ENCODE measurements at regions not wholly inside any gene's neighbourhood (a gene's known extent, or its start where the extent isn't known, plus 50 kb on each side); places are given as distances from the start of the nearest gene placed in this dataset.

DNA sequence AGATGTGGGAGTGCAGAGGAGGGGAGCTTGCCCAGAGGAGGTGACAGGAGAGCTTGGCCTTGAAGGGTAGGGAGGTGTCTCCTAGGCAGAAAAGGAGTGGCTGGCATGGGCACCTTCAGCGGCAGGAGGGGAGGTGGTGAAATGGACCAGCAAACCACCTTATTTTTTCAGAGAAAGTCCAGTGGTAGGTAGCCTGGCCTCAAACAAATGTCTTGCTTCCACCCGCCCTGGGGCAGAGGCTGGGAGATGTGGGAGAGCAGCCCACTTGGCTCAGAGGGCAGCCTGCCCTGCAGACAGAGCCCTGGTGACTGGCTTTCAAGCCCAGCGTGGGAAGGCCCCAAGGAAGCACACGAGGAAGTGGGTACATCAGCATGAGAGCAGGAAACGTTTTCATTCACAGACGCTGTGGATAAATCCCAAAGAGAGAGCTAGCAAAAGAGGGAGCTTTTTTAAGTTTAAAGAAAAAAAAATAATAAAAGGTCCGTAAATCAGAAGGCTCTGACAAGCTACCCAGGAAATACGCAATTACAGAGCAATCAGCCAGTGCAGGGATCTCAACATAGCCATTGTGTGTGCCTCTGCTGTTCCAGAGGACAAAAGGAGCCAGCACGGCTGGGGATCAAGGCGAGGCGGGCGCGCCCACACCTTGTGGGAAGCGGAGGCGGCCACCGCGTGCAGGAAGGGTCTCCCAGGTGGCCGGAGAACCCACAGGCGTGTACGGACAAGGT lies 238.7 kb upstream of the PLET1 start:
- no peak for DNase-seq (ENCODE audit: extremely low read depth in 1 of 11, low read depth in 9 of 11, low spot score in 4 of 11)

DNA sequence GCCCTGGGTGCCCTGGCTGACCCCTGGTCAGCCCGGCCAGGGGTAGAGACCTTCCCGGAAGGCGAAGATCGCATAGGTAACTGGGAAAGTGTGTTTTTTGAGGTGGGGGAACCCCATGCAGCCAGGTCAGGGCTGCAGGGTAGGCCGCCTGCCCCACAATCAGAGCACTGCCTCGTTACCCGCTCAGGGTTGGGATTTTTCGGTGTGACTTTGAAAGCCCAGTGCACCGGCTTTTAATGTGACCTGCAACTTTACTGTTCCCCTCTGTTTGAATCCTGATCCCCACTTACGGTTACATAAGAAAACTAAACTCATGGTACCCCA lies 239.2 kb upstream of the PLET1 start:
- DNase-seq (ENCODE audit: extremely low read depth in 1 of 11, low read depth in 9 of 11, low spot score in 4 of 11): no peak

GRCh38 chr11:112503410-112503809 lies 242.8 kb upstream of the PLET1 start:
- DNase-seq (ENCODE audit: extremely low read depth in 1 of 11, low read depth in 9 of 11, low spot score in 4 of 11): no peak

DNA sequence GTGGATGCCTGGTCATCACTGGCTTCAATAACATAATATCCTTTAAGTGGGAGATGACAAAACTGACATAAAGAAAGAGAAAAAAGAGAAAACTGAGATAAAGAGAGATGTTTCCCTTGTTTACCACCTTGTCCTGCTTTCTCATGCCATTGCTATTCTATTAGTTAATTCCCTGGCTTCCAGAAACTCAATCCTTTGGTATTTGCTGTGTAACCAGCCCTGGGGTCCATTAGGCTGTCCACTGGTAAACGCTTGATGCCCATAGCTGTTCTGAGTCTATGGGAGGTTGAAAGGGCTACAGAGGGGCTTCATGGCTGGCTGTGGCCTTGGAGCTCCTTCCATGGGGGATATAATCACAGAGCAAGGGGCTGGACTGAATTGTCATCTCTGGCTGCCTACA lies 243.4 kb upstream of the PLET1 start:
- DNase-seq (ENCODE audit: extremely low read depth in 1 of 11, low read depth in 9 of 11, low spot score in 4 of 11): no peak

GRCh38 chr11:112506852-112507251 lies 246.2 kb upstream of the PLET1 start:
- DNase-seq (ENCODE audit: extremely low read depth in 1 of 11, low read depth in 9 of 11, low spot score in 4 of 11): no peak

- no peak for DNase-seq (ENCODE audit: extremely low read depth in 1 of 11, low read depth in 9 of 11, low spot score in 4 of 11)
These were observed 246.6 kb upstream of the PLET1 start for GRCh38 chr11:112507281-112507680.

- no peak for DNase-seq (ENCODE audit: extremely low read depth in 1 of 11, low read depth in 9 of 11, low spot score in 4 of 11)
These were observed 248.1 kb upstream of the PLET1 start for GRCh38 chr11:112508750-112509149.

GRCh38 chr11:112509300-112509699 lies 248.6 kb upstream of the PLET1 start:
- DNase-seq (ENCODE audit: extremely low read depth in 1 of 11, low read depth in 9 of 11, low spot score in 4 of 11): no peak

GRCh38 chr11:112511271-112511670 lies 250.6 kb upstream of the PLET1 start:
- no peak for DNase-seq (ENCODE audit: extremely low read depth in 1 of 11, low read depth in 9 of 11, low spot score in 4 of 11)

DNA sequence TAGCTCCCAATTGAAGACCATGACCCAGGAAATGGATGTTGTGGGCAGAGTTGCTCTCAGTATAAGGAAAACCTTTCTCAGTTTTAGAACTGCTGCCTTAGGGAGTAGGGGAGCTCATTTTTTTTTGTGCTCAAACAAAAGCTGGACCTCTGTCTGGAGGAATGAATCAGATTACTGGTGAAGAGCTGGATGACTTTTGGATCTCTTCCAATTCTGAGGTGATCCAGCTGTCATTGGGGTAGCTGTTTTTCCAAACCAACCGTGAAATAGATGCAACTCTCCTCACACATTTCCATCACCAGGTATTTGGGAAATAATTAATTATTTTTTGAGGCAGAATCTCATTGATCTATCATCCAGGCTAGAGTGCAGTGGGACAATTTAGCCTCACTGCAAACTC lies 251.3 kb upstream of the PLET1 start:
- DNase-seq (ENCODE audit: extremely low read depth in 1 of 11, low read depth in 9 of 11, low spot score in 4 of 11): no peak

DNA sequence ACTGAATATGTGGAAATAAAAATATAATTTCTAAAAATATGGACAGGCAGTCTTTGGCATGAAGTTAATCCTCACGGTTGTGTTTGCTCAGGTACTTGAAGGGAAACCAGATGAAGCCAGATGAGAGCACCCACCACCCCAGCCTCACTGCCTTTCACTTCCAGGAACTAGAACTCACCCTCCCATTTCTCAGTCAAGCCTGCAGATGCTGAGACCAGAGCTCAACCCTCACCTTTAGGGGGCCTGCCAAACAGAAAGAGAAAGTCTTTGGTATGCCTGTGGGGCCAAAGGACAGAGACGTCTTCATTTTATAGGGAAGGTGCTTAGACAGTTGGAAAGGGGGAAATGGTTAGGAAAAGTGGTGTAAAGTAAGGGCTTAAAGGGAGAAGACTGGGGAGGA lies 252.8 kb upstream of the PLET1 start:
- no peak for DNase-seq (ENCODE audit: extremely low read depth in 1 of 11, low read depth in 9 of 11, low spot score in 4 of 11)

- no peak for DNase-seq (ENCODE audit: extremely low read depth in 1 of 11, low read depth in 9 of 11, low spot score in 4 of 11)
These were observed 253.5 kb upstream of the PLET1 start for GRCh38 chr11:112514011-112514740.

DNA sequence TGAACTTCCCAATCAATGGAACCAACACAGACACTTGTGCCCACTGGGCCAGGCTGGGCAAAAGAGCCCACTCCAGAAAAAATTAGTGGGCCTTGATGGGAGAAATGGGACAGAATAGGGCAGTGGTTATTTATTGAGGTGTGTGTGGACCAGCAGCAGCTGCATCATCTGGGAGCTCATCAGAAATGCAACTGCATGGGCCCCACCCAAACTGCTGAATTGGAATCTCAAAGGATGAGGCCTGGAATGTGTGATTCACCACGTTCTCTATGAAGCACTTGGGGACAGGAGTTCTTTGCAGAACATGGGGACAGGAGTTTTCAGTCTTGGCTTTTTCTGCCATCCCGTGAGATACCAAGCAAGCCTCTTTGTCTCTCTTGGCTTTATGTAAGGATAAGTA lies 255.6 kb upstream of the PLET1 start:
- DNase-seq (ENCODE audit: extremely low read depth in 1 of 11, low read depth in 9 of 11, low spot score in 4 of 11): no peak

- no peak for DNase-seq (ENCODE audit: extremely low read depth in 1 of 11, low read depth in 9 of 11, low spot score in 4 of 11)
These were observed 256.1 kb upstream of the PLET1 start for GRCh38 chr11:112516755-112517154.

- no peak for DNase-seq (ENCODE audit: extremely low read depth in 1 of 11, low read depth in 9 of 11, low spot score in 4 of 11)
These were observed 257.7 kb upstream of the PLET1 start for GRCh38 chr11:112518371-112518770.

DNA sequence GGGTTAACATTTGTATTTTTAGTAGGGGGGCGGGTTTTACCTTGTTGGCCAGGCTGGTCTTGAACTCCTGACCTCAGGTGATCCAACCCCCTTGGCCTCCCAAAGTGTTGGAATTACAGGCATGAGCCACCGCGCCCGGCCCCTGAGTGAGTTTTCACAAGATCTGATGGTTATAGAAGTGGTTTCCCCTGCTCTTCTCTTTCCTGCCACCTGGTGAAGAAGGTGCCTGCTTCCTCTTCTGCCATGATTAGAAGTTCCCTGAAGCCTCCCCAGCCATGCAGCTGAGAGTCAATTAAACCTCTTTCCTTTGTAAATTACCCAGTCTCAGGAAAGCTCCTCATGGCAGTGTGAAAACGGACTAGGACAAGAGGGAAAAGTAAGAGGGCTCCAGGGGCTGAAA lies 259.1 kb upstream of the PLET1 start:
- no peak for DNase-seq (ENCODE audit: extremely low read depth in 1 of 11, low read depth in 9 of 11, low spot score in 4 of 11)

DNA sequence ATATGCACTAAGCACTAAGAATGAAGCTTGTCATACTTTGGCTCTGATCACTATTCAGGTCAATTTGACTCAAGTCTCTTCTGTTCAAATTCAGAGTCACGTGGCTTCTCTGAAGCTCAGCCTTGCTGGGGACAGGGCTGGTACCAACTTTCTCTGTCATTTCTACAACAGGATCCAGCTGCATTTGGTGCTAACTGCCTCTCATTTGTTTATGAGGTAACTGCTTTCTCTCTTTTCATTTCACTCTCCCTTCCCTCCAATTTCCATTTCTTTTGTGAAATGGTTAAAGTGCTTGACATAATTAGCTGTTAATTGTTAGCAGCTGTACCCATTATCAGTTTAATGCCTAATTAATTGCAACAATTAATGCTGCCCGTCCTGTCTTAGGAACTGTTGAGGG lies 259.7 kb upstream of the PLET1 start:
- no peak for DNase-seq (ENCODE audit: extremely low read depth in 1 of 11, low read depth in 9 of 11, low spot score in 4 of 11)

GRCh38 chr11:112522536-112522935 lies 261.9 kb upstream of the PLET1 start:
- DNase-seq (ENCODE audit: extremely low read depth in 1 of 11, low read depth in 9 of 11, low spot score in 4 of 11): no peak

DNA sequence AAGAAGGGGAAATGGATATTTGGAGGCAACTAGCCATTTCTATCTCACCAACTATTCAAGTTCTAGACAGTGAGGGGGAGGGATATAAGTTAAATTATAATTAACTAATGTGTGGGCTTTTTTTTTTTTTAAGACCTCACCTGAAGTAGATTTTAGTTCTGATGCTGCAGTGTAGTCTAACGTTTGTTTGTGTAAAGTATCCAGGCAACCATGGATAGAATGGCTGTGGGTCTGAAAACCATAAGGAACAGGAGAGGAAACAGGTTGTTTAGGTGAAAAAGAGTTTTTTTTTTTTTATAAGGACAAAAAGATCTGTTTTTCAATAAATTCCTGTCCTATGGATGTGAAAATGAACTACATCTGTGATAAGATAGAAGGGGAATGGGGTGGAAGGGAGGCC lies 262.4 kb upstream of the PLET1 start:
- no peak for DNase-seq (ENCODE audit: extremely low read depth in 1 of 11, low read depth in 9 of 11, low spot score in 4 of 11)

- DNase-seq (ENCODE audit: extremely low read depth in 1 of 11, low read depth in 9 of 11, low spot score in 4 of 11): no peak
These were observed 262.8 kb upstream of the PLET1 start for GRCh38 chr11:112523477-112523876.

- no peak for DNase-seq (ENCODE audit: extremely low read depth in 1 of 11, low read depth in 9 of 11, low spot score in 4 of 11)
These were observed 263.3 kb upstream of the PLET1 start for GRCh38 chr11:112523951-112524350.
